ENCODE measurements at regions not wholly inside any gene's neighbourhood (a gene's known extent, or its start where the extent isn't known, plus 50 kb on each side); places are given as distances from the start of the nearest gene placed in this dataset.

- no peak for TF ChIP-seq CTCF (IDR thresholded peaks at IDR 0.05; ENCODE audit: insufficient read depth, low read length)
- no peak for TF ChIP-seq REST (IDR thresholded peaks at IDR 0.05; ENCODE audit: insufficient replicate concordance, low read depth)
- no peak for TF ChIP-seq GABPA (IDR thresholded peaks at IDR 0.05; ENCODE audit: low read depth)
- no peak for TF ChIP-seq POLR2AphosphoS5 (IDR thresholded peaks at IDR 0.05; ENCODE audit: low read depth)
- no peak for TF ChIP-seq SPI1 (IDR thresholded peaks at IDR 0.05; ENCODE audit: borderline replicate concordance, low read depth)
Observed at GRCh38 chr3:157876556-157876955, 229.7 kb downstream of the SHOX2 start.

All from HL-60 (cell line).